ENCODE measurements at regions not wholly inside any gene's neighbourhood (a gene's known extent, or its start where the extent isn't known, plus 50 kb on each side); places are given as distances from the start of the nearest gene placed in this dataset.

DNA sequence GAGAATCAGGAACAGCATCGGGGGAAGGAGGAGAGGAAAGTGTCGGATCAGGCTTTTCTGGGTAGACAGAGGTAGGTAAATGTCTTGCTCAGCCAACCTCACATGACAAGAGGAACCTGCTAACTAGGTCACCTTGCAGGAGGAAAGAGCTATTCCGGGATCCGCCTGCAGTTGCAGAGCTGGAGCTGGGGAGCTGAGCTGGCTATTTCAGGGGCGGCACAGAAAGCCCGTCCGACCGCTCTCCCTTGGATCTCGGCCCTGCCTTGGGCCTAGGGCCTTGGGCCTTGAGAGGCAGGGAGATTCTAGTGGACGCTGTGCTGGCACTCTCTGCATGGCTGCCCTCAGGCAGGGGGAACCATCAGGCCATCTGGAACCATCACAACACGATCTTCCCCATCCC lies 56.5 kb upstream of the CTPS1 start:
- intact Hi-C loops (cut with micrococcal nuclease; ENCODE audit: unreplicated experiment) = no loop called here
- ChIA-PET CTCF (ENCODE audit: unreplicated experiment) (no interaction called here), POLR2A (no interaction called here)
- no peaks in the 10 kb centered on the region for H4K20me1 ChIP-seq (ENCODE audit: insufficient read depth, low read length)
- no peaks in the 10 kb centered on the region for H3K4me1 ChIP-seq (ENCODE audit: insufficient read depth, low read length, poor library complexity, severe bottlenecking)
- H3K4me2 ChIP-seq (ENCODE audit: low read length) = no peak overlapping the region
- H3K79me2 ChIP-seq (ENCODE audit: insufficient read depth, low read depth, low read length) = no peaks in the 10 kb centered on the region
- no peak overlapping the region for H3K27ac ChIP-seq (ENCODE audit: low read depth, low read length, poor library complexity, severe bottlenecking)
- no peaks in the 10 kb centered on the region for H3K9me2 ChIP-seq (ENCODE audit: insufficient read depth, low read length)
- H3K9me3 ChIP-seq (ENCODE audit: low read length) = no peaks in the 10 kb centered on the region
- BruUV-seq (replicated peaks) = no TSS peak
- no peak overlapping the region for H3K4me3 ChIP-seq (ENCODE audit: low read depth, low read length, poor library complexity, severe bottlenecking)
- no peak for DNase-seq (ENCODE audit: low spot score)
- TF ChIP-seq, protein P1, sequence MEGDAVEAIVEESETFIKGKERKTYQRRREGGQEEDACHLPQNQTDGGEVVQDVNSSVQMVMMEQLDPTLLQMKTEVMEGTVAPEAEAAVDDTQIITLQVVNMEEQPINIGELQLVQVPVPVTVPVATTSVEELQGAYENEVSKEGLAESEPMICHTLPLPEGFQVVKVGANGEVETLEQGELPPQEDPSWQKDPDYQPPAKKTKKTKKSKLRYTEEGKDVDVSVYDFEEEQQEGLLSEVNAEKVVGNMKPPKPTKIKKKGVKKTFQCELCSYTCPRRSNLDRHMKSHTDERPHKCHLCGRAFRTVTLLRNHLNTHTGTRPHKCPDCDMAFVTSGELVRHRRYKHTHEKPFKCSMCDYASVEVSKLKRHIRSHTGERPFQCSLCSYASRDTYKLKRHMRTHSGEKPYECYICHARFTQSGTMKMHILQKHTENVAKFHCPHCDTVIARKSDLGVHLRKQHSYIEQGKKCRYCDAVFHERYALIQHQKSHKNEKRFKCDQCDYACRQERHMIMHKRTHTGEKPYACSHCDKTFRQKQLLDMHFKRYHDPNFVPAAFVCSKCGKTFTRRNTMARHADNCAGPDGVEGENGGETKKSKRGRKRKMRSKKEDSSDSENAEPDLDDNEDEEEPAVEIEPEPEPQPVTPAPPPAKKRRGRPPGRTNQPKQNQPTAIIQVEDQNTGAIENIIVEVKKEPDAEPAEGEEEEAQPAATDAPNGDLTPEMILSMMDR (conservative IDR thresholded peaks at IDR 0.05; ENCODE audit: low read length) = no peak
- no peak for TF ChIP-seq EZH2phosphoT487 (IDR thresholded peaks at IDR 0.05; ENCODE audit: borderline replicate concordance, low read depth, low read length)
- no peaks in the 10 kb centered on the region for H3K36me3 ChIP-seq (ENCODE audit: insufficient read depth, low read length)
- no peak overlapping the region for H2AFZ ChIP-seq (ENCODE audit: low read length)

DNA sequence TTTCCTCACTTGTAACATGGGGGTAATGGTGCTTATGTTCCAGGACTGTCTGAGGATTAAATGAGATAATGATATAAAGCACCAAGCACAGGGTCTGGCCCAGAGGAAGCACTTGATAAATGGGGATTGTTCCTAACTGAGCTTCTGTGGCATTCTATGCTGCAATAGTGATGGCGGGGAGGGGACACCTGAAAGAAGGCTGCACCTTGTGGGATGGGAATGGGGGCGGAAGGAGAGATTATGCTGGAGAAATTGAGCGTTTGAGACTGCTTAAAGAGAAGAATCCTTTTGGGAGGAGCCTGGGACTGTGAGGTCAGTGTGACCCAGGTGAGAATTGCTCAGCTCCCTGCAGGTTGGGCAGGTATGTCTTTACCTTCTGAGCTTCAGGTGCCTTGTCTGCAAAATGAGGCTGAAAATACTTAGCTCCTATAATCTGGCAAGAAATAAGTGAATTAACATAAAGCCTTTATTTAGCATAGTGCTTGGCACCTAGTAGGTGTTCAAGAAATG lies 55.9 kb upstream of the CTPS1 start:
- CTCF ChIA-PET (ENCODE audit: unreplicated experiment) = interaction anchor here (0.9 kb wide), 1 partner anchor 16 kb away, joined by 3 read pairs; no protein-coding TSS in a partner anchor
- Histone ChIP-seq H3K36me3 (ENCODE audit: insufficient read depth, low read length) (no peaks in the 10 kb centered on the region), H4K20me1 (ENCODE audit: insufficient read depth, low read length) (no peaks in the 10 kb centered on the region), H3K4me2 (ENCODE audit: low read length) (no peak overlapping the region), H3K27ac (ENCODE audit: low read depth, low read length, poor library complexity, severe bottlenecking) (no peak overlapping the region), H3K4me3 (ENCODE audit: low read depth, low read length, poor library complexity, severe bottlenecking) (no peak overlapping the region), H2AFZ (ENCODE audit: low read length) (no peak overlapping the region), H3K4me1 (ENCODE audit: insufficient read depth, low read length, poor library complexity, severe bottlenecking) (no peaks in the 10 kb centered on the region), H3K79me2 (ENCODE audit: insufficient read depth, low read depth, low read length) (no peaks in the 10 kb centered on the region), H3K9me2 (ENCODE audit: insufficient read depth, low read length) (no peaks in the 10 kb centered on the region), H3K9me3 (ENCODE audit: low read length) (no peaks in the 10 kb centered on the region)
- no TSS peak for BruUV-seq (replicated peaks)
- no peak for DNase-seq (ENCODE audit: low spot score)
- POLR2A ChIA-PET = no interaction called here
- no peak for TF ChIP-seq EZH2phosphoT487 (IDR thresholded peaks at IDR 0.05; ENCODE audit: borderline replicate concordance, low read depth, low read length)
- TF ChIP-seq, protein P1 (conservative IDR thresholded peaks at IDR 0.05; ENCODE audit: low read length) = no peak
- intact Hi-C loops (cut with micrococcal nuclease; ENCODE audit: unreplicated experiment) = no loop called here

DNA sequence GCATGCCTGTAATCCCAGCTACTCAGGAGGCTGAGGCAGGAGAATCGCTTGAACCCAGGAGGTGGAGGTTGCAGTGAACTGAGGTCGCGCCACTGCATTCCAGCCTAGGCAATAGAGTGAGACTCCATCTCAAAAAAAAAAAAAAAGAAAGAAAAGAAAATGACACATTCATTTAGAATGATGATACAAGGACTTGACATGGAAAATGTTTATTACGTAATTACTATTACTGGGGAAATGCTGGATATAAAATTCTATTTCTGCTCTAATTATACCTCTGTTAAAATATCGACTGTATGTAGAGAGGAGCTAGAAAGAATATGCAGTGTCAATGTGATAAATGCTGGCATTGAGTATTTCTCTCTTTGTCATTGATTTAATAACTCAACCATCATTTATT lies 54.7 kb upstream of the CTPS1 start:
- Histone ChIP-seq H2AFZ (ENCODE audit: low read length) (no peak overlapping the region), H3K27ac (ENCODE audit: low read depth, low read length, poor library complexity, severe bottlenecking) (no peak overlapping the region), H3K79me2 (ENCODE audit: insufficient read depth, low read depth, low read length) (no peaks in the 10 kb centered on the region), H3K36me3 (ENCODE audit: insufficient read depth, low read length) (no peaks in the 10 kb centered on the region), H3K9me3 (ENCODE audit: low read length) (no peaks in the 10 kb centered on the region), H3K4me3 (ENCODE audit: low read depth, low read length, poor library complexity, severe bottlenecking) (no peak overlapping the region), H4K20me1 (ENCODE audit: insufficient read depth, low read length) (no peaks in the 10 kb centered on the region), H3K9me2 (ENCODE audit: insufficient read depth, low read length) (no peaks in the 10 kb centered on the region), H3K4me2 (ENCODE audit: low read length) (no peak overlapping the region), H3K4me1 (ENCODE audit: insufficient read depth, low read length, poor library complexity, severe bottlenecking) (no peaks in the 10 kb centered on the region)
- intact Hi-C loops (cut with micrococcal nuclease; ENCODE audit: unreplicated experiment) = no loop called here
- ChIA-PET CTCF (ENCODE audit: unreplicated experiment) (interaction anchor here (0.9 kb wide), 1 partner anchor 14 kb away, joined by 3 read pairs; no protein-coding TSS in a partner anchor), POLR2A (interaction anchor here (0.9 kb wide), 1 partner anchor 325 kb away, joined by 6 read pairs; no protein-coding TSS in a partner anchor)
- no peak for DNase-seq (ENCODE audit: low spot score)
- no TSS peak for BruUV-seq (replicated peaks)
- TF ChIP-seq, protein P1 (conservative IDR thresholded peaks at IDR 0.05; ENCODE audit: low read length) = no peak
- no peak for TF ChIP-seq EZH2phosphoT487 (IDR thresholded peaks at IDR 0.05; ENCODE audit: borderline replicate concordance, low read depth, low read length)

All from OCI-LY7 (cell line).